Kidney glomerular epithelial cell (primary cell): ENCODE measurements at regions not wholly inside any gene's neighbourhood (a gene's known extent, or its start where the extent isn't known, plus 50 kb on each side); places are given as distances from the start of the nearest gene placed in this dataset.
"Not testable (repeated sequence)": the region's sequence is repeated elsewhere in the genome, so short reads cannot be mapped to it uniquely, and the experiment has no call there.

Experiments used
- DNase-seq: peaks from one replicate; lab custom pipeline; 2025; lab: John Stamatoyannopoulos, UW

DNA sequence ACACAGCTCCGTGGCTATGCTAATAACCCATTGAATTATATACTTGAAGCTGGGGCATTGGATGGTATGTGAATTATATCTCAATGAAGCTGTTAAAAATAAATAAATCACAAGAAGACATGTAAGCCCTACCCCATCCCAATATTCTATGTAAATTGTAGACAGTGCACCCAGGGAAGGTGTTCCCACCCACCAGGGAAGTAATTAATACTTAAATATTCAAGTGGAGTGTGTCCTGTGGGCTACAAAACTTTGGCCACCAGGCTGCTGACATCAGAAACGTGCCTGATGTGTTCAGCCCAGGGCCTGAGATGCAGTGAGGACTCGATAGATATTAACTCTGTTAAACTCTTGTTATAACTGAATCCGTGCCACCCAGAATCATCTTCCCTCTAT, 240.4 kb upstream of the RREB1 start:
- no peak for DNase-seq

DNA sequence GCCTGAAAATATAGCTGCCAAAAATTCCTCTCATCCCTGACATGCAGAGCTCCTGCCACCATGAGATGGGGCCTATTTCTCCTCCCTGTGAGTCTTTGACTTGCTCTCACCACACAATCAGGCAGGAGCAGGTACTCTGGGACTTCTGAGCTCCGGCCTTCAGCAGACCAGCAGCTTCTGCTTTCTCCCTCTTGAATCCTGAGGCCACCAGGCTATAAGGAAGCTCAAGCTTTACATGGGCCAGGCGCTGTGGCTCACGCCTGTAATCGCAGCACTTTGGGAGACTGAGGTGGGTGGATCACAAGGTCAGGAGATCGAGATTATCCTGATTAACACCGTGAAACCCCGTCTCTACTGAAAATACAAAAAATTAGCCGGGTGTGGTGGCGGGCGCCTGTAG, 238.7 kb upstream of the RREB1 start:
- DNase-seq = no peak

DNA sequence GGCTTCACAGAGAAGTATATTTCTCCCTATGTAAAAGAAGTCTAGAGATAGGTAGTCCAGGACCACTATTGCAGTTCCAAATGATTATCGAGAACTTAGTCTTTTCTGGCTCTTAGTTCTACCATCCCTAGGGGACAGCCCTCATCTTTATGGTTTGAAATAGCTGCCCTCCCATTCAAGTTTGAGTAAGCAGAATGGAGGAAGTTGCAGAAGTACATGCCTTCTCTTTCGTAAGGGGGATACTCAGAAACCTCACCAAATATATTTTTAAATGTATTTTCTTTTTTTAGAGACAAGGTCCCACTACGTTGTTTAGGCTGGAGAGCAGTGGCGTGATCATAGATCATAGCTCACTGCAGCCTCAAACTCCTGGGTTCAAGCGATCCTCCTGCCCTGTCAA, 236.8 kb upstream of the RREB1 start:
- DNase-seq = no peak

DNA sequence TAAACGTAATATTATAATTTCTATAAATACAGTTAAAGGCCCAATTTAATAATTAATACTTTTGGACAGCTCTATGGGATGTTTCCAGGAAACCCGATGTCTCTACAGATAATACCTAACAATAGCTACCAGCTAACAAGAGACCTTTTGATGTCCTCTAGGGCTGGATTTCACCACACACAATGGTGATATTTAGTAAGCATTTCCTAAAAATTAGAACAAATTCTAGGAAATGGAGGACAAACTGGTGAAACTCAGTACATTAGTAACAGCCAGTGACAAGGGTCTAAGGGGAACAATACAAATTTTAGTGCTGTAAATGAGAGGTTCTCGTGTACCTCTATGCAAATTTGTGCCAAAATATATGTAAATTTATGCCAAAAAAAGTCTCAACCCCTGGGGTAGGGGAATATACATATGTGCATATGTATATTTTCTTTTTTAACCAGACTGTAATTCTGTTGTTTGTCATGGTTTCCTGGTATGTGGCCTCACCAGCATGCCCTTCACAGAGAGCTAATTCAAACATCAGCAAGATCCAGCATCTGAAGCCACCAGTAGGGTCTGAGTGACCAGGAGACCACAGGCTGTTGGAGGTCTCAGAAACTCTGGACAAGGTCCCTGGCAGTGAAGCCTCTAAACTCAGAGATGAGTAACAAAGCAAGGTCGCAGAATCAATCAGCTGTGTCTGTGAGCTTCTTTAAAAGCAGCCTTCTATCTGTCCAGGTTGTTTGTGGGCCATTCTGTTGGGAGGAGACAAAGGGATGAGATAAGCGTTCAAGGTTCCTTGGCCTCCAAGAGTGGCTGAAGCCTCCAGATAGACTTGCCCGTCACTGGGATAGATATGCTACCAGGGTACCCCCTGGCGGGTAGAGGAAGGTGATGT, 235.1 kb upstream of the RREB1 start:
- DNase-seq = no peak

DNA sequence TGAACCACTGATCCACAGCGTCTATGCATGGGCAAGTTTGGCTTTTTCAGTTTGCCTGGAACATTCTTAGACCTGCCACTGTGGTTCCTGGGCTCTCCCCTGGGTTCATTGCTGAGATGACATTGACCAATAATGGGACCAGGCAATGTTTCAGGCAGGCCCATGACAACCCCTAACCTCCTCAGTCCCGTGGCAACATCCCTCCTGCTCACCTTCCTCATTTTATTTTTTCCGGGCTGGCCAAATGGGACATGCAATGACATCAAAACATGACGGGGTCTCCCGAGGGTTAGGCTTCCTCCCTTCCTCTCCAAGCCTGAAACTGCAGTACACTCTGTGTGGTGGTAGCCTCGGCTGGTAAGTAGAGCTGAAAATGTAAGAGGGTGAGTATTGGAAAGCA, 234.0 kb upstream of the RREB1 start:
- DNase-seq = no peak

DNA sequence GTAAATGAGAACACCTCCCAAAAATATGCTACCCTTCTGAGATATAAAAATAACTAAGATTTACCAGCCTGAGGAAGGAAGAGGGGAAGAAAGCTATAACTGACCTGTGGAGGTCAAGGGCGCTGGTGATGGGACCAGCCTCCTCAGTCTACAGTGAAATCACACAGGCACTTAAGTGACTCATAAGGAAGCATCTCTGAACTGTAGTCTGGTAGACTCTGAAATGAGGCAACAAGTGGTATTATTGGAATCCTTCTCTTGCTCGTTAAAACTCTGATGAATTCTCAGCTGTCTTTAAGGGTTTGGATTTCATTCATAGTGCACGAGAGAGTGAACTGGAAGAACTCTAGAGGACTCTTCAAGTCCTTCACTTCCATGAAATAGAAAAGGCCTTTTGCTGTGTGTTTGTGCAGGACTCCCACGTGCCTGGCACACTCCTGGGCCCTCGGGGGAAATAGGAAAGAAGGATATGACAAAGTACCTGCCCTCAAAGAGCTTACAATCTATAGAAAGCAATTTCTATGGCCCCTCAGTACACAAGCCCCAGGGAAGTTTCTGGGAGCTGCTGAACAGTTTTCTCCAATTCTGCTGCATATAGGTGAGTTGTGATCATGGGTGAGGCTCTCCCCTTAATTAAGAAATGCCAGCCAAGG, 231.8 kb upstream of the RREB1 start:
- DNase-seq = peak; percentile 81

DNA sequence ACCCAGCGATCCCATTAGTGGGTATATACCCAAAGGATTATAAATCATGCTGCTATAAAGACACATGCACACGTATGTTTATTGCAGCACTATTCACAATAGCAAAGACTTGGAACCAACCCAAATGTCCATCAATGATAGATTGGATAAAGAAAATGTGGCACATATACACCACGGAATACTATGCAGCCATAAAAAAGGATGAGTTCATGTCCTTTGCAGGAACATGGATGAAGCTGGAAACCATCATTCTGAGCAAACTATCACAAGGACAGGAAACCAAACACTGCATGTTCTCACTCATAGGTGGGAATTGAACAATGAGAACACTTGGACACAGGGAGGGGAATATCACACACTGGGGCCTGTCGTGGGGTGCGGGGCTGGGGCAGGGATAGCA, 230.0 kb upstream of the RREB1 start:
- DNase-seq = not testable (repeated sequence)

DNA sequence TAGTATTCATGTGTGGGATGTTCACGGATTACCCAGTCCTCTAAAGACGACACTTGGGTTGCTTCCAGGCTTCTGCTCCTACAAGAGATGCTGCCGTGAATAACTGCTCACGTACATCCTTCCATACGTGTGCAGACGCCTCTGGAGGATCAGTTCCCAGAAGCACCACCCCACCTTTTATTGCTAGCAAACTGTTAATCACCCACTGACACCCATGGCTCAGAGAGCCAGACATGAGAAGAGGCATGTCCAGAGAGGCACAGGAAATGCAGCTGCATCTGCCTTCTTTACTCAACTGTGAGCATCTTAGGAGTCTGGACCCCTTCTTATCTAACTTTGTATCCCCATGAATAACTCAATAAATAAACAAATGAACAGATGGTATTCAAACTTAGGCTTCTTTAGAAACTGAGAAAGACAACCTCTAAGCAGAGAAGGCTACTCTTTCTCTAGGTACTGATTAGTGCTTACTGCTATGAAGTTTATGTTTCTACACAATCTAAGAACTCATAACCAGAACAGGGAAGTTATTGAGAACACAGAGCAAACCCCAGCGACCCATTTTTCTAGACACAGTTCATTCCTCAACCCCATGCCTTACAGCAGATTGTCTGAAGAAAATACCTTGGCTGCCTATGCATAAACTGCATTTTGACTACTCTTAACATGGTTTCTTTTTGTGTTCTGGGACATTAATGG, 228.7 kb upstream of the RREB1 start:
- DNase-seq = no peak

DNA sequence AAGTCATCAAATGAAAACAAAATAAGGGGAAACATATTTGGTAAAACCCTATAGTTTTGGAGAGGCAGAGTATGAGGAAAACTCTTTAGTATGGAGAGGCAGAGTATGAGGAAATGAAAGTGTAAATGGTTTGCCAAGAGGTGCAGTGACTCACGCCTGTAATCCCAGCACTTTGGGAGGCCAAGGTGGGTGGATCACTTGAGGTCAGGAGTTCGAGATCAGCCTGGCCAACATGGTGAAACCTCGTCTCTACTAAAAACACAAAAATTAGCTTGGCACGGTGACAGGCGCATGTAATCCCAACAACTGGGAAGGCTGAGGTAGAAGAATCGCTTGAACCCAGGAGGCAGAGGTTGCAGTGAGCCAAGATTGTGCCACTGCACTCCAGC, 228.2 kb upstream of the RREB1 start:
- not testable (repeated sequence) for DNase-seq

DNA sequence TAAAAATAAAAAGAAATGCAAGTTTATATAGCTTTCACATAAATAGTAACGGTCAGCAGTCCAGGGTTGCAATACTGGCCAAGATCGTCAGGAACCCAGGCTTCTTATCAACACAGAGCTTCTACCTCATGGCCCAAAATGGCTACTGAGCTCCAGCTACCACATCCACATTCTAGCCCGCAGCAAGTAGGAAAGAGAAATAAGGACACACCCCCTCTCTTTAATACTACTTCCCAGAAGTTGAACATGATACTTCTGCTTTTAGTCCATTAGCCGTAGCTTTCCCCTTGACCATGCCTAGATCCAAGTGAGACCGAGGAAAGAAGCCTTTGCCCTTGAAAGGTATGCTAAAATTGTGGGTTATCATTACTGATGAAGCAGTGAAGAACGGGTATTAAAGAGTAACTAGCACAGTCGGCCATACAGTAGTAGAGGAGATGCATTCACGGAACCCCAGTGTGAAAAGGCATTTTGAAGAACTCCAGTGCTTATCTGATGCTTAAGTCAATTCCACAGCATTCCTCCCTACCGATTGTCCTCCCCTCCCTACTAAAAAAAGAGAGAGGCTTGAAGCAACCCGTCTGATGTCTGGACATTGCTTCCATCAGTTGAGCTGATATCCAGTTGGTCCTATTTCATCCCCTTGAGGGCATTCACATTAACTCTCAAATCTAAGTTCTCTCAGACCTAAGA, 226.9 kb upstream of the RREB1 start:
- no peak for DNase-seq

DNA sequence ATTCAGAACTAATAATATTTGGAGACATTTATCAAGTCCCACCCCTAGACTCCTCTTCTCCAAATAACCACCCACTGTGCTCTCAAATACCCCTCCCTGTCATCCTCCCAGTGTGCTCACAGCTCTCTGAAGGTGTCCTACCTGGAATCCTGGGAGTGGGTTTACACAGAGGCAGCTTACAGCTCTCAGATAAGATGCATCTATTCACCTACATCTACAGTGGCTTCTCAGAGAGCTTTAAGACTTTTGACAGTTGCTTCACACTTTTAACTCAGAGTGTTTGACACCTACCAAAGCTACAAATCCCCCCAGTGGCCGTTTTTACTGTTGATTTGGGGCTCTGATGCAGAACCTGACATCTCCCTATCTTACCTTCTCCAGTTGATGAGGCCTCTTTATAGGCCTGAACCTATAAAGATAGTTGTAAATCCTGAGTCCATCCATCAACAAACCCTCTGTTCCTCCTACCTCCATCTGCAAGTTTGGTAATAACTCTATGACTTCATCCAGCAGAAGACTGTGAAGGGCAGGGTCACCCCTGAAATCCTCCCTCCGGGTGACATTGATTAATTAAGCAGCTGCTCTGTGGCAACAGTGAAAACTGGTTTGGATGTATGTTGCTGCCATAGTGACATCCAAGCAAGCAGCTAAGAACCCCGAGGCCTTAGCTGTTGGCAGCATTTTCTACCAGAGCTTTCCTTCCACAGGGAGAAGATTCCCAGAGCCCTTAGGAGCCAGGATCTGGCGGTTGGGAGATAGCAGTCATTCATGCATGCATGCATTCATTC, 226.1 kb upstream of the RREB1 start:
- no peak for DNase-seq

DNA sequence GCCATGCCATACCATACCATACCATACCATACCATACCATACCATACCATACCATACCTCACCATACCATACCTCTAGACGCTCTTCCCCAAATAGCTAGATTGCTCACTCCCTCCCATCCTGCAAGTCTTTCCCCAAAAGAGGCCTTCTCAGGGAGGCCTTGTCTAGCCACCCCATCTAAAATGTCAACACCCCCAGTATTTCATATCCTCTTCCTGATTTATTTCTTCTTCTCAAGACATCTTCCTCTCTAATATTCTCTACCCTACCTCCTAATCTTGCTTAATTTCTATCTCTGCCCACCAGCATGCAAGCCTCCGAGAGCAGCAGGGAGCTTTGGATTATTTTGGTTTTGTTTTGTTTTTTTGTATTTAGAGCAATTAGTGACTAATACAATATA, 225.2 kb upstream of the RREB1 start:
- no peak for DNase-seq

DNA sequence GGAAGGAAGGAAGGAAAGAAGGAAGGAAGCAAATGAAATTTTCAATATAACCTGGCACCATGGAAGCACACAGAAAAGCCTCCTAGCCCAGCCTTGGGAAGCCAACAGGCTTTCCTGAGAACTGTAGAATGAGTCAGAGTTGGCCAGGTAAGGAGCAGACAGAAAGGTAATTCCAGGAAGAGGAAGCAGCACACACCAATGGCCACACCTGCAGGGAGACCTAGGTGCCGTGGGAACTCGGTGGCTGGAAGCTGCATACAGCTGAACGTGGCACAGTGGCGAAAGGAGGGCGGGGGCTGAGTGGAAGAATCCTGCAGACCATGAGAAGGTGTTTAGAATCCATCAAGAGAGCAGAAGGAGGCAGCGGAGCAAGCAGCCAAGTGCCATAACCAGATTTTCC, 224.8 kb upstream of the RREB1 start:
- no peak for DNase-seq

DNA sequence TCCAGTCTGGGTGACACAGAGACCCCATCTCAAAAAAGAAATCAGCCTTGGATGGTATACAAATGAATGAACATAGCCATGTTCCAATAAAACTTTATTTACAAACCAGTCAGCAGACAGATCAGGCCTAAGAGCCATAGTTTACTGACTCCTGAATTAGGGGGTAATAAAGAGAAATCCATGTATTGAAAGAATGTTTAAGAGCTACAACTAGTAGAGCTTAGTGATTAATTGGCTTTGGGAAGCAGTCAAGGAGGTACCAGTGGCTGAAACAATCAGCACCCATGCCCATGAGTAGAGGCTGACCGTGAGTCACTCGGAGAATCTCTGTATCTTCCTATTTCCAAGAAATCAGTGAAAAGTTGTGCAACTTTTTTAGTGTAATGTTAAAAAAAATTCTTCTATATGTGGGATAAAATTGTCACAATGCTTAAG, 223.6 kb upstream of the RREB1 start:
- DNase-seq = no peak

DNA sequence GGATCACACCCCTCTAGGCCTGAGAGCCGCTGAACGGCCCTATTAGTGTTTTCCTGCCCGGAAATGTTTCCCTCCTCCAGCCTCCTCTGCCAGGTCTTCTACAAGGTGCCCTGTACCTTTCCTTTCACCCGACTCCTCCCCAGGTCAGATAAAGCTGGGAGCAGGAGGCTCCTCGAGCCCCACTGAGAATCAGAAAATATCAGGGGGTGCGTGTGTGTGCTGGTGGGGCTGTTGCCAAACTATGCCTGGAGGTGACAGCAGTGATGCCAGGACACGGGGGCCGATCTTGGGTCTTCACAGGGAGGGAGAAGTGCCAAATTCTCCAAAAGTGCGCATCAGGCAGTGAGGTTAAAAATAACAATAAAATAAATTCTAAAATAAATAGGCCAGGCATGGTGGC, 222.8 kb upstream of the RREB1 start:
- DNase-seq = no peak

DNA sequence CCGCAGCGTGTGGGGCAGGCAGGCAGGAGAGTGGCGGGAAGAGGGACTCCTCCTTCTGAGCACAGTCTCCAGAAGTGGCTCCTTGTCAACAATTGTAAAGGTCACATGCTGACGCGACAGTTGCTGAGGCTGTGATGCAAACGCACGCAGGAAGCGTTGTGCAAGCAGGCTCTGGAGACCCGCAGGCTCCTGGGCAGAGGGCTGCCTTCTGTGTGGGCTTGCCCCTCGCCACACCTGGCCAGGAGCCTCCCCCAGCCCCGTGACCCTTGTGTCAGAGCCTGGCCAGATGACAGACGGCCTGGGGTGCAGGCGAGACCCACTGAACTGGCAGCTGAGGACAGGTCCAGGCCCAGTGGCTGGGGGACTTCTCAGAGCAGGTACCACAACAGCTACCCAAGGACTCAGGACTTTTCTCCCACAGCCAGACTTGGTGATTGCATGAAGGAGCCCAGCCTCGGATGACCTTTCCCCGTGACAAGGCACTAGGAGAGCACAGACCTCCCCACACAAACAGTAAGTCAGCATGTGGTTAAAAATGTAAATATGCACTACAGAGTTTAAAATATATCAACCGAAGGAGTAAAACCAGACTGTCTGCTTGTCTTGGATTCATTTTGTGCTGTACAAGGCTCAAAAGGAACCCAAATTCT, 222.1 kb upstream of the RREB1 start:
- no peak for DNase-seq

DNA sequence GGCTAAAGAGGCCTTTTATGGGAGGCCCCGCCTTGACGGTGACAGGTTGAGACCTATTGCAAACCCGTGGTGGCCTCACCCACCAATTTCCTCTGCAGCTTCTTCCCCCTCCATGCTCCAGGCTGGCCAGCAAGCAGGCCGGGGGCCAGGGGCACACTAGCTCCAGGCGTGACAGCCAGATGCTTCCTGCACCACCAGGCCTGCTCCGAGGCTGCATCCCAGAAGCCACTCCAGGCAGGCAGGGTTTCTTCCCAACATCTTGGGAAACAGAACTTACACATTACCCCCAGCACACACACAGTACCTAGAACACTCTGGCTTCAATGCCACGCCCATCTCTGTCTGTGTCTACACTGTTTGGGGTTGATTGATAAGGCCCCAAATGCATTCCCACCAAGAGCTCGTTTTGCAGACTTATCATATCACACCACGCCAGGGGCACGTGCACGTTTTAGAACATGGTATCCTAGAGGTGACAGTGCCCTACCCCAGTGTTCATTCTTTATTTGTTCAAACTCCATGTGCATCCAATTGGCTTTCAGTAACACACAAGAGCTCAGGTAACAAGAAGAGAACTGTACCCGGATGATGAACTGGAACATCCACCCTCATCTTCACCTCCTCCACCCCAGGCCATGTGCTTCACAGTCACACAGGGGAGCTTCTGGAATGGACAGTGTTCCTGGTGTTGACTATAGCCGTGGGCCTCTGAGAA, 221.4 kb upstream of the RREB1 start:
- no peak for DNase-seq

DNA sequence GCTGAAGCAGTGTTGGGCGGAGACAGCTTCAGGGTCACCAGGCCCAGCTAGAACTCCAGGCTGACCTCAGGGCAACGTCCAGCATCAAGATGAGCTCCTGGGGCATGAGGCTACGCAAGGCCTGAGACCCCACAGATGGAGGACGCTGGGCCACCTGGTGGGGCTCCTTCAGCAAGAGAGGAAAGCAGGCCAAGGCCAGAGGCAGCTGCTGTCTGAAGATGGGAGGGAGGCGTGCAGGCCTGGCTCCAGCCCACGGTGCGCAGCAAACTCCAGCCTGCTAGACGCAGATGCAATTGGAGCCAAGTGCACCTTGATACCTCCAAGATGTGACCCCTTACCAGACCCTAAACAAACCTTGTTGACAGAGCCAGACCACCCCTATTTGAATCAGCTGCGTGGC, 220.9 kb upstream of the RREB1 start:
- DNase-seq = no peak

DNA sequence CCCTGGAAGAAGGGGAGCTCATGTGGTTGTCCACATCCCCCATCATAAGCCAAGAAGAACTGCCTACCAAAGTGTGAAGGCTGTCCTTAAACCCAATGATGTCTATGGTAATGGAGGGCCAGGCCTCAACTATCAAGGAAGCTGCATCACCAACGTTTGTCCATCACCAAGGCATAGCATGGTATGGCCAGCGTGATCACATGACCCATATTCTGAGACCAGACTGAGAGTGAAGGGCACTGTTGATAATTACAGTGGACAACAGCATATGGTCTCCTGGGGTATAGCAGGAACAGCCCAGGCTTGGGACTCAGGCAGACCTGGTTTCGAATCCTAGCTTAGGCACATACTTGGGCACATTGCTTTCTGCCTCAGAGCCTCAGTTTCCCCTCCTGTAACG, 218.2 kb upstream of the RREB1 start:
- DNase-seq = no peak

DNA sequence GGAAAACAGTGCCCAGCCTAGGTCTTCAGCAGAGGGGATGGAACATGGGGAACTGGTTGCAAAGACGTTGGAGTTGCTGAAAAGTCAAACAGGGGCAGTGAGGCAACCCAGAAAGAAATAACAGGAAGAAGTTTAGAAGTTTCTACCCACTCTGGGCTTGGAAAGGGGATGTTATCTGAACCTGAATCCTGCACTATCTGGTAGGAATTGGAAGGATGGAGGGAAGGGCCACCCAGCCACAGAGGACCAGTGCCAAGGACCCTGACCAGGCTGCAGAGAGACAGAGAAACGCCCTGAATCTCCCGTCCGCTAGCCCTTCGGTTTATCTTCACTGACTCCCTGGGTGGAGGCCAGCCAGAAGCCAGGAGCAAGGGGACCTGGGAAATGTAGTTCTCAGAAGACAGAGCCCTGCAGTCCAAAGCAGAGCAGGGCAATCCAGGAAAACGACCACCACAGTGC, 217.3 kb upstream of the RREB1 start:
- no peak for DNase-seq
